ENCODE measurements at regions not wholly inside any gene's neighbourhood (a gene's known extent, or its start where the extent isn't known, plus 50 kb on each side); places are given as distances from the start of the nearest gene placed in this dataset.

DNA sequence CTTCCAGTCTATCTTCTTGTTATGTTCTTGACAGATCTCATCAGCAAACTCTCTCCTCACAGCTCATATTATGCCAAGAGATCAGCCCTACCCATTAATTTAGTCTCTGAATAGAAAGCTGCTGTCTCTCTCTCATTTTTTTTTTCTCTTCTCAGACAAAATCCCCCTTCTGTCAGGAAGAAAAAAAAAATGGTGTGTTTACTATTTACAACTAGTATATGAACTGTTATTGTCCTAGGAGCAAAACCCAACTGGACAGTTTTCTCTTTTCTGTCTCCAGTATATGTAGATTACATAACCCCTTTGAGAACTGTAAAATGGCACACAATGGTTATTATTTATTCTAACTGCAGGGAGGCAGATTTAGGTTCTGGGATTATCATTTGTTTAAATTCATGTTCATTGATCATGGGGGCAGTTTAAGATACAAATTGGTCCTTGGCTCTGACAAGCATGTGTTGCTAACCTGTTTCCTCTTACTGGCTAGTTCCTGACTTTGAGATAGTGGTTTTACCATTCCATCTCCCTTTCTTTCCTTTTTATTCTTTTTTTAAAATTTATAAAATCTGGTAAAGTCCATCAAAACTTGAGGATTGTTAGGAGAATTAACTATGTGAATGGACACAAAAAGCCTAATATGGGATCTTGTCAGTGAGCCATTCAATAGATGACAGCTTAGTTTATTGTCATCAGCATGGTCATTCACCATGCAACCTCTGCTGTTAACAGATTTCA, 210.0 kb upstream of the PAPPA start:
- TF ChIP-seq CBFB (CRISPR knock-in tag; IDR thresholded peaks at IDR 0.05; ENCODE audit: low read depth) (no peak), HMGA2 (CRISPR knock-in tag; IDR thresholded peaks at IDR 0.05) (no peak), CTCF (IDR thresholded peaks at IDR 0.05) (no peak), ATF2 (CRISPR knock-in tag; IDR thresholded peaks at IDR 0.05; ENCODE audit: borderline replicate concordance, low read depth) (no peak), FOXJ3 (CRISPR knock-in tag; IDR thresholded peaks at IDR 0.05; ENCODE audit: borderline replicate concordance) (no peak), MAX (CRISPR knock-in tag; IDR thresholded peaks at IDR 0.05) (no peak), SP1 (CRISPR knock-in tag; conservative IDR thresholded peaks at IDR 0.05) (no peak), ZNF416 (CRISPR knock-in tag; IDR thresholded peaks at IDR 0.05) (no peak), CREM (CRISPR knock-in tag; IDR thresholded peaks at IDR 0.05) (no peak), USF2 (CRISPR knock-in tag; IDR thresholded peaks at IDR 0.05) (no peak)
- TF ChIP-seq, protein P1, sequence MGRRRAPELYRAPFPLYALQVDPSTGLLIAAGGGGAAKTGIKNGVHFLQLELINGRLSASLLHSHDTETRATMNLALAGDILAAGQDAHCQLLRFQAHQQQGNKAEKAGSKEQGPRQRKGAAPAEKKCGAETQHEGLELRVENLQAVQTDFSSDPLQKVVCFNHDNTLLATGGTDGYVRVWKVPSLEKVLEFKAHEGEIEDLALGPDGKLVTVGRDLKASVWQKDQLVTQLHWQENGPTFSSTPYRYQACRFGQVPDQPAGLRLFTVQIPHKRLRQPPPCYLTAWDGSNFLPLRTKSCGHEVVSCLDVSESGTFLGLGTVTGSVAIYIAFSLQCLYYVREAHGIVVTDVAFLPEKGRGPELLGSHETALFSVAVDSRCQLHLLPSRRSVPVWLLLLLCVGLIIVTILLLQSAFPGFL (CRISPR knock-in tag; IDR thresholded peaks at IDR 0.05; ENCODE audit: borderline replicate concordance): no peak
